Ishikawa (cell line): ENCODE measurements at regions not wholly inside any gene's neighbourhood (a gene's known extent, or its start where the extent isn't known, plus 50 kb on each side); places are given as distances from the start of the nearest gene placed in this dataset.

Source experiments
- CEBPB ChIP-seq: IDR thresholded peaks from 2 replicates; pipeline ENCODE4 v1.6.1; 2012
- CREB1 ChIP-seq: IDR thresholded peaks from 2 replicates; pipeline ENCODE4 v1.6.1; 2012; ENCODE audit warnings: low read depth
- EGR1 ChIP-seq: IDR thresholded peaks from 2 replicates; pipeline ENCODE4 v1.6.1; 2012
- EP300 ChIP-seq: IDR thresholded peaks from 2 replicates; pipeline ENCODE4 v1.6.1; 2012; ENCODE audit warnings: borderline replicate concordance
- FOXM1 ChIP-seq: IDR thresholded peaks from 2 replicates; pipeline ENCODE4 v1.6.1; 2012; ENCODE audit warnings: low read depth, borderline replicate concordance
- NFIC ChIP-seq: IDR thresholded peaks from 2 replicates; pipeline ENCODE4 v1.6.1; 2012
- RAD21 ChIP-seq: IDR thresholded peaks from 2 replicates; pipeline ENCODE4 v1.6.1; 2012; ENCODE audit warnings: low read depth
- TAF1 ChIP-seq: IDR thresholded peaks from 2 replicates; pipeline ENCODE4 v1.6.1; 2012; ENCODE audit warnings: low read depth, mild to moderate bottlenecking
- TCF12 ChIP-seq: IDR thresholded peaks from 2 replicates; pipeline ENCODE4 v1.6.1; 2012; ENCODE audit warnings: low read depth
- TEAD4 ChIP-seq: IDR thresholded peaks from 2 replicates; pipeline ENCODE4 v1.6.1; 2012
- USF1 ChIP-seq: IDR thresholded peaks from 2 replicates; pipeline ENCODE4 v1.6.1; 2012
- YY1 ChIP-seq: IDR thresholded peaks from 2 replicates; pipeline ENCODE4 v1.6.1; 2012; ENCODE audit warnings: low read depth
- ZBTB7A ChIP-seq: IDR thresholded peaks from 2 replicates; pipeline ENCODE4 v1.6.1; 2012; ENCODE audit warnings: low read depth
- TF ChIP-seq, protein P1 (sequence below): IDR thresholded peaks from 2 replicates; pipeline ENCODE4 v1.6.1; 2012; ENCODE audit warnings: low read depth, mild to moderate bottlenecking
- TF ChIP-seq, protein P2 (sequence below): IDR thresholded peaks from 2 replicates; pipeline ENCODE4 v1.6.1; 2012

DNA sequence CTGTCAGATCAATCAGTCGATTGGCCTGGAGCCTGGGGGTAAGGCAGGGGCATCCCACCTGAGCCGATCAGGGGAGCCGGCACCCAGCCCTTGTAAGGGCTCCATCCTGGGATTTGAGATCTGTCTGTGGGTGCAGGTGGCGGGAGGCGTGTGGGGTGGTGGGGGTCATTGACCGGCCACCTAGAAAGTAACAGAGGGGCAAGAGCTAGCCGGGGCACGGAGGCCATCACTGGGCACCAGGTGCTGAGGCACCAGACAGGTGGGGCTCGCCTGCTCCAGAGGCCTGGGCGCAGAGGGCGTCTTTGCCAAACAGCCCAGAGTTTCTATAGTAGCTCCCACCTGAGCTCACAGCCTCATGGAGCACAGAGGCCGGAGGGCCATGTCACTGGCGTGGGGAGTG is 55.5 kb upstream of the ADGRA1 start:
- TF ChIP-seq EP300, result no peak
- no peak for TF ChIP-seq FOXM1
- TF ChIP-seq TAF1, result no peak
- TF ChIP-seq CREB1, result no peak
- TF ChIP-seq CEBPB, result no peak
- no peak for TF ChIP-seq TCF12
- TF ChIP-seq RAD21, result no peak
- TF ChIP-seq NFIC, result no peak
- TF ChIP-seq, protein P1, sequence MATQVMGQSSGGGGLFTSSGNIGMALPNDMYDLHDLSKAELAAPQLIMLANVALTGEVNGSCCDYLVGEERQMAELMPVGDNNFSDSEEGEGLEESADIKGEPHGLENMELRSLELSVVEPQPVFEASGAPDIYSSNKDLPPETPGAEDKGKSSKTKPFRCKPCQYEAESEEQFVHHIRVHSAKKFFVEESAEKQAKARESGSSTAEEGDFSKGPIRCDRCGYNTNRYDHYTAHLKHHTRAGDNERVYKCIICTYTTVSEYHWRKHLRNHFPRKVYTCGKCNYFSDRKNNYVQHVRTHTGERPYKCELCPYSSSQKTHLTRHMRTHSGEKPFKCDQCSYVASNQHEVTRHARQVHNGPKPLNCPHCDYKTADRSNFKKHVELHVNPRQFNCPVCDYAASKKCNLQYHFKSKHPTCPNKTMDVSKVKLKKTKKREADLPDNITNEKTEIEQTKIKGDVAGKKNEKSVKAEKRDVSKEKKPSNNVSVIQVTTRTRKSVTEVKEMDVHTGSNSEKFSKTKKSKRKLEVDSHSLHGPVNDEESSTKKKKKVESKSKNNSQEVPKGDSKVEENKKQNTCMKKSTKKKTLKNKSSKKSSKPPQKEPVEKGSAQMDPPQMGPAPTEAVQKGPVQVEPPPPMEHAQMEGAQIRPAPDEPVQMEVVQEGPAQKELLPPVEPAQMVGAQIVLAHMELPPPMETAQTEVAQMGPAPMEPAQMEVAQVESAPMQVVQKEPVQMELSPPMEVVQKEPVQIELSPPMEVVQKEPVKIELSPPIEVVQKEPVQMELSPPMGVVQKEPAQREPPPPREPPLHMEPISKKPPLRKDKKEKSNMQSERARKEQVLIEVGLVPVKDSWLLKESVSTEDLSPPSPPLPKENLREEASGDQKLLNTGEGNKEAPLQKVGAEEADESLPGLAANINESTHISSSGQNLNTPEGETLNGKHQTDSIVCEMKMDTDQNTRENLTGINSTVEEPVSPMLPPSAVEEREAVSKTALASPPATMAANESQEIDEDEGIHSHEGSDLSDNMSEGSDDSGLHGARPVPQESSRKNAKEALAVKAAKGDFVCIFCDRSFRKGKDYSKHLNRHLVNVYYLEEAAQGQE, result no peak
- no peak for TF ChIP-seq YY1
- TF ChIP-seq EGR1, result no peak
- no peak for TF ChIP-seq USF1
- TF ChIP-seq ZBTB7A, result no peak
- TF ChIP-seq, protein P2, sequence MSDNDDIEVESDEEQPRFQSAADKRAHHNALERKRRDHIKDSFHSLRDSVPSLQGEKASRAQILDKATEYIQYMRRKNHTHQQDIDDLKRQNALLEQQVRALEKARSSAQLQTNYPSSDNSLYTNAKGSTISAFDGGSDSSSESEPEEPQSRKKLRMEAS, result no peak
- TF ChIP-seq TEAD4, result no peak

DNA sequence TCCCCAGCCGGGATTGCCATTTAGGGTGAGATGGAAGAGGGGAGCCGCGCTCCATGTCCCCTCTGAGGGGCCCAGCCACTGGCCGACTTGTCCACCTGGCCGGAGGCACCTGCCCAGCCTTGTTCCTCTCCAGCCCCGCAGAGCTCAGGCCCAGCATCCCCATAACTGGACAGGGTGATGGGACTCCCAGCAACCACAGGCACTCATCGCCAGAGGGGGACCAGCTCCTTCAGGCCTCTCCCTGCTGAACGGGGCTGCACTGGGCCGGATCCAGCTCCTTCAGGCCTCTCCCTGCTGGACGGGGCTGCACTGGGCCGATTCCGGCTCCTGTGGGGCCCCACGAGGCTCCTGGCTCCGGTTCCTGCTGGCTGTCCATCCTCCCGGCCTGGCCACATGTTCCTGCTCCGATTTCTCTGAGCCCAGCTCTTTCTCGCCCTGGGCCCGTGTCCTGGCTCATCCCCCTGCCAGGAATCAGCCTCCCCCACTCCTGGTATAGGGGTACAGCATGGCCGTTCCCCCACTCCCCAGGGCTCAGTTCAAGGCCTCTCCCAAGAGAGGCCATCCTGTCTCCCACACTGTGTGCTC is 56.1 kb upstream of the ADGRA1 start:
- TF ChIP-seq TCF12, result no peak
- TF ChIP-seq TAF1, result no peak
- TF ChIP-seq FOXM1, result no peak
- TF ChIP-seq, protein P2, result no peak
- TF ChIP-seq, protein P1, result no peak
- TF ChIP-seq ZBTB7A, result no peak
- TF ChIP-seq RAD21, result no peak
- TF ChIP-seq CREB1, result no peak
- no peak for TF ChIP-seq EGR1
- no peak for TF ChIP-seq YY1
- no peak for TF ChIP-seq EP300
- TF ChIP-seq TEAD4, result no peak

DNA sequence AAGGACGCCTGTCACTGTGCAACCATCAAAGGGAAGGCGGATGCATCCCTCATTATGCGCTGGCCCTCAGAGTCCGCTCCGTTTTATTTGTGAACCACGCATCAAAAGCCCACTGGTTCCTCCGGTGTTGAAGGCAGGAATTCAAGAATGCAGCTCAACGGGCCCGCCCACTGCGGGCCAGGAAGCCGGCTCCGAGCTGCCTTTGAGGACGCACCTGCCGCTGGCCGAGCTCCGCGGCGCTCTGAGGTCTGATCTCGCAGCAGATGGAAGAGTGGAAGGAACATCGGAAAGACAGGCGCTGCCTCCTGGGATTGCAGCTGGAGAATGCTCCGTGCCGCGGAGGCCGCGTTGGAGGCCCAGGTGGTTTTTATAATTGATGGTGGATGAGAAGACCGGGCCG is 56.9 kb upstream of the ADGRA1 start:
- no peak for TF ChIP-seq CEBPB
- TF ChIP-seq EGR1, result no peak
- TF ChIP-seq FOXM1, result no peak
- no peak for TF ChIP-seq TEAD4
- TF ChIP-seq USF1, result no peak
- TF ChIP-seq, protein P2, result no peak
- TF ChIP-seq RAD21, result no peak
- TF ChIP-seq YY1, result no peak
- no peak for TF ChIP-seq EP300
- TF ChIP-seq TAF1, result no peak
- TF ChIP-seq NFIC, result no peak
- no peak for TF ChIP-seq TCF12
- TF ChIP-seq CREB1, result no peak

DNA sequence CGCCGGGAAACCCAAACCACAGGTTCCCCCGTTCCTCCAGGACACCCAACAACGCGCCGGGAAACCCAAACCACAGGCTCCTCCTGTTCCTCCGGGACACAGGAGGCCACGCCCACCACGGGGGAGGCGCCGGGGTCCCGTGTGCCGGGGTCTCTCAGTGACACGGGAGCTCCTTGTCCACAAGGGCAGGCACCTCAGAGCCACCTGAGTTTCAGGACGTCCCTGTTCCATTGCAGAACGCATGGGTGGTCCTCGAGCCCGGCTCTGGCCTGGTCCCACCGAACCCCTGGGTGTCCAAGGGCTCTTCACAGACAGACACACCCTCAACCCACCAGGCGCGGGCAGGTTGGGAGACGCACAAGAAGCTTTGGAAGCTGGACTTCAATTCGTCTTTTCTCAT is 57.6 kb upstream of the ADGRA1 start:
- TF ChIP-seq CEBPB (no peak), RAD21 (no peak), EP300 (no peak), NFIC (no peak), EGR1 (no peak), CREB1 (no peak), ZBTB7A (no peak), YY1 (no peak), TEAD4 (no peak), TCF12 (no peak), FOXM1 (no peak), TAF1 (no peak), USF1 (no peak)
- TF ChIP-seq, protein P1, result no peak
- TF ChIP-seq, protein P2, result no peak
